Endothelial cell of umbilical vein (primary cell): ENCODE measurements at regions not wholly inside any gene's neighbourhood (a gene's known extent, or its start where the extent isn't known, plus 50 kb on each side); places are given as distances from the start of the nearest gene placed in this dataset.

Source experiments
- POLR2AphosphoS5 ChIP-seq: IDR thresholded peaks from 2 replicates; pipeline ENCODE4 v1.6.1; 2012; ENCODE audit warnings: low read depth, mild to moderate bottlenecking, control low read depth, low read length, moderate library complexity; ENCODE audit not compliant: insufficient read depth
- TF ChIP-seq, protein P1 (sequence below), 2 donors: IDR thresholded peaks; 1 replicate in 1 of 2; 2 replicates in 1 of 2; pipeline ENCODE4 v1.5.1; 2011; ENCODE audit warnings: low read length in 2 of 2, mild to moderate bottlenecking in 2 of 2, moderate library complexity in 2 of 2, control low read depth in 1 of 2, inconsistent platforms in 1 of 2, low read depth in 1 of 2; ENCODE audit not compliant: insufficient read depth in 1 of 2; ENCODE audit errors: extremely low read depth in 1 of 2

DNA sequence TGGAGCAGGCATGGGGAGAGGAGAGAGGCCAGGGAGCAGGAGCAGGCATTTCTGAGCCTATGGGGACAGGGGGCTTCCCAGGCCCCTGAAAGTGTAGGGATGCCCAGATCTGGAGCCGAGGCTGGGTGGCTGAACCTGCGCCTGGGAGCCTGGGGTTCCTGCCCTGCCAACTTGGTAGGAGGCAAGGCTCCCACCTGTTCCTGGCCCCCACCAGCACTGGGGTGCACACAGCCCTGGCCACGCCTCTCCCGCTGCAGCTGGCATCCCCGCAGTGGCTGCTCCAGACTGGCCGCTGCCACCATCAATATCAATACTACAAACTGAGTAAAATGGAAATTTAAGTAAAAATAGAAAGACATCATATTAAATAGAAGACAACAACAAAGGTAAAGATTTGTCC lies 684.9 kb upstream of the MAP3K7 start:
- no peak for TF ChIP-seq POLR2AphosphoS5
- TF ChIP-seq, protein P1, sequence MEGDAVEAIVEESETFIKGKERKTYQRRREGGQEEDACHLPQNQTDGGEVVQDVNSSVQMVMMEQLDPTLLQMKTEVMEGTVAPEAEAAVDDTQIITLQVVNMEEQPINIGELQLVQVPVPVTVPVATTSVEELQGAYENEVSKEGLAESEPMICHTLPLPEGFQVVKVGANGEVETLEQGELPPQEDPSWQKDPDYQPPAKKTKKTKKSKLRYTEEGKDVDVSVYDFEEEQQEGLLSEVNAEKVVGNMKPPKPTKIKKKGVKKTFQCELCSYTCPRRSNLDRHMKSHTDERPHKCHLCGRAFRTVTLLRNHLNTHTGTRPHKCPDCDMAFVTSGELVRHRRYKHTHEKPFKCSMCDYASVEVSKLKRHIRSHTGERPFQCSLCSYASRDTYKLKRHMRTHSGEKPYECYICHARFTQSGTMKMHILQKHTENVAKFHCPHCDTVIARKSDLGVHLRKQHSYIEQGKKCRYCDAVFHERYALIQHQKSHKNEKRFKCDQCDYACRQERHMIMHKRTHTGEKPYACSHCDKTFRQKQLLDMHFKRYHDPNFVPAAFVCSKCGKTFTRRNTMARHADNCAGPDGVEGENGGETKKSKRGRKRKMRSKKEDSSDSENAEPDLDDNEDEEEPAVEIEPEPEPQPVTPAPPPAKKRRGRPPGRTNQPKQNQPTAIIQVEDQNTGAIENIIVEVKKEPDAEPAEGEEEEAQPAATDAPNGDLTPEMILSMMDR (IDR thresholded peaks at IDR 0.05; ENCODE audit: extremely low read depth in 1 of 2, insufficient read depth in 1 of 2, low read depth in 1 of 2, low read length in 2 of 2): no peak
